ENCODE measurements at regions not wholly inside any gene's neighbourhood (a gene's known extent, or its start where the extent isn't known, plus 50 kb on each side); places are given as distances from the start of the nearest gene placed in this dataset.

DNA sequence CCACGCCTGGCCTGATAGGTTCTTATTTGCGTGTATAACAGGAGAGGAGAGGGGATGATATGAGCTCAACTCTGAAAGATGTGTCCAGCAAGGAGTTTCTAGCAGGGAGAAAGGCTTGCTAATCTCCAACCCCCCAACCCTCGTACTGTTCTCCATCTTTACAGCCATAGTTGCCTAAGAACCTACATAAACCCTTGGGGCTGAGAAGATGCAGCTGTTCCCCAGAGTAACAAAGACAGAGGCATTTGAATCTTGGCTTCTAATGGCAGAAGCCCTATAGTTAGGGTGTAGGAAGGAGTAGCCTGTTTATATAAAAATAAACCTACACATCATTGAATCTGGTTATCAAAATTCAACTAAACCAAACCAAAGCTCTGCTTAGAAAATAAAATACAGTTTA is 631.4 kb upstream of the SLC35B3 start:
- intact Hi-C loops (cut with DNase I): no loop called here
- no peak for ATAC-seq

DNA sequence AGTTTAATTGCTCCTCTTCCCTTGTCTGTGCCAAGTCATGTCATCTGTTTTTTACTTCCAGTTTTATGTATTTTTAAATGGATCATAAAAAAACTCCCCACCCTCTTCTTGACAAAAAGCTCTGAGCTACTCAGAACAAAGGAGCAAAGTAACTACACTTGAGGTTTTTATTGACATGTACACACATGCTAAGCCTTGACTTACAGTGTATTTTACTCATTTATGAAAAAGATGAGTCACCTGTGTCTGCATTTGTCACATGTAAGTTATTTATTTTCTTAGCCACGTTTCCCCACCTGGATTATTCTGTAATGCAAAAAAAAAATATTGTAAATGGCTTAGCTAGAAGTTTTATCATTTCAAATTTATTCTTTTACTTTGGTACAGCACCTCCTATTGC is 628.8 kb upstream of the SLC35B3 start:
- peaks cover 0 to 12% (median 0%) of the 10 kb centered on the region in 11 donors for H3K9me3 ChIP-seq
- H3K36me3 ChIP-seq: no peaks in the 10 kb centered on the region
- no peak overlapping the region for H3K27ac ChIP-seq
- no peaks in the 10 kb centered on the region for H3K27me3 ChIP-seq
- H3K4me1 ChIP-seq: no peaks in the 10 kb centered on the region
- TF ChIP-seq, protein P1, sequence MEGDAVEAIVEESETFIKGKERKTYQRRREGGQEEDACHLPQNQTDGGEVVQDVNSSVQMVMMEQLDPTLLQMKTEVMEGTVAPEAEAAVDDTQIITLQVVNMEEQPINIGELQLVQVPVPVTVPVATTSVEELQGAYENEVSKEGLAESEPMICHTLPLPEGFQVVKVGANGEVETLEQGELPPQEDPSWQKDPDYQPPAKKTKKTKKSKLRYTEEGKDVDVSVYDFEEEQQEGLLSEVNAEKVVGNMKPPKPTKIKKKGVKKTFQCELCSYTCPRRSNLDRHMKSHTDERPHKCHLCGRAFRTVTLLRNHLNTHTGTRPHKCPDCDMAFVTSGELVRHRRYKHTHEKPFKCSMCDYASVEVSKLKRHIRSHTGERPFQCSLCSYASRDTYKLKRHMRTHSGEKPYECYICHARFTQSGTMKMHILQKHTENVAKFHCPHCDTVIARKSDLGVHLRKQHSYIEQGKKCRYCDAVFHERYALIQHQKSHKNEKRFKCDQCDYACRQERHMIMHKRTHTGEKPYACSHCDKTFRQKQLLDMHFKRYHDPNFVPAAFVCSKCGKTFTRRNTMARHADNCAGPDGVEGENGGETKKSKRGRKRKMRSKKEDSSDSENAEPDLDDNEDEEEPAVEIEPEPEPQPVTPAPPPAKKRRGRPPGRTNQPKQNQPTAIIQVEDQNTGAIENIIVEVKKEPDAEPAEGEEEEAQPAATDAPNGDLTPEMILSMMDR (IDR thresholded peaks at IDR 0.05): no peak
- DNase-seq (no peak), ATAC-seq (no peak)
- H3K4me3 ChIP-seq: no peak overlapping the region
- 54% methylated on average over 1 of the region's 1 CpG for WGBS, 2 donors
- intact Hi-C loops (cut with DNase I): no loop called here

More for the DNA sequence above, 631.4 kb upstream of the SLC35B3 start:
- Histone ChIP-seq H3K27ac (no peak overlapping the region), H3K9me3 (peaks cover 0 to 4% (median 0%) of the 10 kb centered on the region in 11 donors), H3K36me3 (no peaks in the 10 kb centered on the region), H3K27me3 (no peaks in the 10 kb centered on the region), H3K4me3 (no peak overlapping the region), H3K4me1 (no peaks in the 10 kb centered on the region)
- TF ChIP-seq, protein P1 (IDR thresholded peaks at IDR 0.05): no peak
- no peak for DNase-seq
- 82 to 85% methylated on average over 3 of the region's 3 CpGs for WGBS, 2 donors

DNA sequence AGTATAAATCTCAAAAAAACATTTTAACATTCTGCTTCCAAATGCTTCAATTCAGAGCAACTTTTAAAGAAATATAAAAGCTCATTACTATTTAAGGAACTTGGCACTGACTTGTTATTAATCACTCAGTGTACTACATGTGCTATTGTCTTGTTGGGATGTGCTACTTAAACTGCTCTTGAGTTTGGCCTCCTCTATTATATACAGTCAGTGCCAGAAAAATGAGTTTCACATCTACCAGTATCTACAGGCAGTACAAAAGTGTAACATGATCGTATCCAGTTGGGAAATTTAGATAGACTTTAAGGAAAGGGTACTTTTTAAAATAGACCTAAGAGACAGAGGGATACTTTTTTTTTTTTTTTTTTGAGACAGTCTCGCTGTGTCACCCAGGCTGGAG is 627.3 kb upstream of the SLC35B3 start:
- Histone ChIP-seq H3K4me1 (no peaks in the 10 kb centered on the region), H3K36me3 (no peaks in the 10 kb centered on the region), H3K9me3 (peaks cover 0 to 12% (median 0%) of the 10 kb centered on the region in 11 donors), H3K27me3 (no peaks in the 10 kb centered on the region), H3K4me3 (no peak overlapping the region), H3K27ac (no peak overlapping the region)
- DNase-seq: no peak
- no peak for ATAC-seq
- 65 to 75% methylated on average over 1 to 2 of the region's 2 CpGs for WGBS, 2 donors
- intact Hi-C loops (cut with DNase I): no loop called here
- TF ChIP-seq, protein P1 (IDR thresholded peaks at IDR 0.05): no peak

DNA sequence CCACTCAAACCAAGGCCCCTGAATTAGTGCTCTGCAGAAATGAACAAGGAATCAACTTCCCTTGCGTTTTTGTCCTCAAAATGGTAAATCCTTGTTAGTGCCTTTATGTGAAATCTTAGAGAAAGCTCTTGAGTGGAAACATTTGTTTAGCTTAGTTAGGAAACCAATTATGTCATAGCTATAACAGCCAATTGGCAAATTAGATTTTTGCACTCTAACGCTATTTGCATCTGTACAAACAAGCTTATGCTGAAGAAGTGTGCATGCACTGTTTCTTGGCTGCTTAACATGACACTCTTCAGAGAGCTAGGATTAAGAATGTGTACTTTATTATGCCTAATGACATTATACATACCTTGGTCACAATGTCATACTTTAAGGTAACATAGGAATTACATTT is 622.6 kb upstream of the SLC35B3 start:
- TF ChIP-seq, protein P1 (IDR thresholded peaks at IDR 0.05): no peak
- Histone ChIP-seq H3K4me3 (no peak overlapping the region), H3K4me1 (no peaks in the 10 kb centered on the region), H3K9me3 (peaks cover 0 to 12% (median 0%) of the 10 kb centered on the region in 11 donors), H3K27ac (no peak overlapping the region), H3K27me3 (no peaks in the 10 kb centered on the region), H3K36me3 (no peaks in the 10 kb centered on the region)
- ATAC-seq (no peak), DNase-seq (no peak)
- intact Hi-C loops (cut with DNase I): no loop called here
- 70 to 77% methylated on average over 2 of the region's 2 CpGs for WGBS, 2 donors
